GM21390 (cell line): ENCODE measurements at regions not wholly inside any gene's neighbourhood (a gene's known extent, or its start where the extent isn't known, plus 50 kb on each side); places are given as distances from the start of the nearest gene placed in this dataset.
A peak's percentile ranks its signal among the peaks of the same experiment; 100 is the strongest.
"Not testable (repeated sequence)": the region's sequence is repeated elsewhere in the genome, so short reads cannot be mapped to it uniquely, and the experiment has no call there.

Experiments
- ATAC-seq: cut with Tn5 transposase; IDR thresholded peaks from one replicate; pipeline ENCODE4 v1.9.1; 2021; ENCODE audit not compliant: unreplicated experiment

GRCh38 chr2:13654416-13654815 is 937.7 kb downstream of the TRIB2 start:
- no peak for ATAC-seq

GRCh38 chr2:13660231-13660630 is 943.5 kb downstream of the TRIB2 start:
- no peak for ATAC-seq

GRCh38 chr2:13662055-13662454 is 945.3 kb downstream of the TRIB2 start:
- no peak for ATAC-seq

GRCh38 chr2:13666582-13667414 is 950.1 kb downstream of the TRIB2 start:
- peak; percentile 88 for ATAC-seq

GRCh38 chr2:13667415-13667757 is 950.6 kb downstream of the TRIB2 start:
- no peak for ATAC-seq

GRCh38 chr2:13669607-13670006 is 952.9 kb downstream of the TRIB2 start:
- ATAC-seq: no peak

GRCh38 chr2:13673821-13674220 is 957.1 kb downstream of the TRIB2 start:
- ATAC-seq: not testable (repeated sequence)

- no peak for ATAC-seq
Observed at GRCh38 chr2:13676269-13676668, 956.2 kb upstream of the LRATD1 start.

GRCh38 chr2:13681936-13682335 is 950.6 kb upstream of the LRATD1 start:
- no peak for ATAC-seq

- ATAC-seq: no peak
Observed at GRCh38 chr2:13682540-13683272, 949.8 kb upstream of the LRATD1 start.

- peak; percentile 56 for ATAC-seq
Observed at GRCh38 chr2:13686262-13686661, 946.3 kb upstream of the LRATD1 start.

GRCh38 chr2:13694673-13695072 is 937.8 kb upstream of the LRATD1 start:
- no peak for ATAC-seq

GRCh38 chr2:13696601-13697000 is 935.9 kb upstream of the LRATD1 start:
- no peak for ATAC-seq

GRCh38 chr2:13698847-13699246 is 933.7 kb upstream of the LRATD1 start:
- no peak for ATAC-seq

GRCh38 chr2:13699939-13700338 is 932.6 kb upstream of the LRATD1 start:
- not testable (repeated sequence) for ATAC-seq

GRCh38 chr2:13711154-13711553 is 921.4 kb upstream of the LRATD1 start:
- no peak for ATAC-seq

GRCh38 chr2:13714466-13714865 is 918.1 kb upstream of the LRATD1 start:
- no peak for ATAC-seq

GRCh38 chr2:13725945-13726344 is 906.6 kb upstream of the LRATD1 start:
- no peak for ATAC-seq

GRCh38 chr2:13745330-13745729 is 887.2 kb upstream of the LRATD1 start:
- ATAC-seq: no peak

- ATAC-seq: no peak
Observed at GRCh38 chr2:13751955-13752354, 880.6 kb upstream of the LRATD1 start.

GRCh38 chr2:13758412-13758811 is 874.1 kb upstream of the LRATD1 start:
- ATAC-seq: peak; percentile 49

GRCh38 chr2:13768274-13768673 is 864.2 kb upstream of the LRATD1 start:
- ATAC-seq: peak; percentile 55
